ENCODE measurements at regions not wholly inside any gene's neighbourhood (a gene's known extent, or its start where the extent isn't known, plus 50 kb on each side); places are given as distances from the start of the nearest gene placed in this dataset.

- TF ChIP-seq EZH2 (IDR thresholded peaks at IDR 0.05; ENCODE audit: insufficient read depth, poor library complexity, severe bottlenecking) (no peak), EZH2phosphoT487 (IDR thresholded peaks at IDR 0.05; ENCODE audit: insufficient read depth, low read depth) (no peak)
These were observed 216.4 kb downstream of the LRRC3B start for GRCh38 chr3:26839001-26839400.
